GM19239 (cell line): ENCODE measurements at regions not wholly inside any gene's neighbourhood (a gene's known extent, or its start where the extent isn't known, plus 50 kb on each side); places are given as distances from the start of the nearest gene placed in this dataset.
A peak's percentile ranks its signal among the peaks of the same experiment; 100 is the strongest.

Experiments used
- DNase-seq: peaks from one replicate; pipeline ENCODE4 v3.0.0; 2011; ENCODE audit warnings: low spot score; ENCODE audit not compliant: insufficient read length
- FAIRE-seq: peaks from 2 replicates; lab custom pipeline; 2011; peaks lifted over from hg19 to GRCh38; lab: Jason Lieb, UNC

DNA sequence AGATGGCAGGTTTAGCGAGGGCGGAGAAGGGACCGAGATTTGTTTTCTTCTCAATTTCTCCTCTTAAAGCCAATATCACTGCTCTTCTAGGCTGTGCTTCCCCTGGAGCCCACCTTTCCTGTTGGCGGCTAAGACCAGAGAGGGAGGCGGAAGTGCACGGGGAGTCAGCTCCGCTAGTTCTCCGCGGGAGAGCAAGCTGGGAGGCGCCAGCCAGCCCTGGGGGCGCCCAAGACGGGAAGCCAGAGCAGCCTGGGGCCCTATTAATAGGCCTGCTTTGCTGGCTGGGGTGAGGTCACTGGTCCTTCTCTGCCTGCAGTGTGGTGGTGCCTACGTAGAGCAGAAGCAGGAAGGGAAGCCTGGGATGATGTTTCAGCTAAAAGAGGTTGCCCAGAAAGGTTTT, 61.6 kb downstream of the LSM5 start:
- no peak for FAIRE-seq
- no peak for DNase-seq

DNA sequence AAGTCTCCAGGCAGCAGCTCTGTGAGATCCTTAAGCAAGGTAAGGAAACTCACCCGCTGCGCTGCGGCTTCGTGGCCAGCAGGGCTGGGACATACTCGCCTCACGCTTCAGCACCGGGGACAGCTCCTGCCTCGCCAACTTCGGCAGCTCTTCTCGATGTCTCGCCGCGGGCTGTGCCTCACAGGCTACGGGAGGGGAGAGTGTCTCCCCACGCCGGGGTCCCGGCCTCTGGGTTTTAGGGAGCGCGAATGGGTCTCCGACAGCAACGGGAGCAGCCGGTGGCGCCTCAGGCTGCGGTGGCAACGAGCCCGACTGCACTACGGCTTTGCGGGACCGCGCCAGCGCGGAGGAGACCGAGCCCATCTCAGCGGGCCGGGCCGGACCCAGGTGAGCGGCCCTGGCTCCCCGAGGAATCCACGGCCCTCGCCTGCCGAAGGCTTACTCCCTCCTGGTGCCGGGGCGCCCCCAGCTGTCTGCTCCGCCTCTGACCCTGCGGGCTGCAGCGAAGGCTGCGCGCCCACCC, 62.4 kb downstream of the LSM5 start:
- DNase-seq = peak; percentile 45
- no peak for FAIRE-seq

GRCh38 chr7:32416846-32417245, 73.3 kb downstream of the LSM5 start:
- no peak for DNase-seq
- FAIRE-seq = no peak

DNA sequence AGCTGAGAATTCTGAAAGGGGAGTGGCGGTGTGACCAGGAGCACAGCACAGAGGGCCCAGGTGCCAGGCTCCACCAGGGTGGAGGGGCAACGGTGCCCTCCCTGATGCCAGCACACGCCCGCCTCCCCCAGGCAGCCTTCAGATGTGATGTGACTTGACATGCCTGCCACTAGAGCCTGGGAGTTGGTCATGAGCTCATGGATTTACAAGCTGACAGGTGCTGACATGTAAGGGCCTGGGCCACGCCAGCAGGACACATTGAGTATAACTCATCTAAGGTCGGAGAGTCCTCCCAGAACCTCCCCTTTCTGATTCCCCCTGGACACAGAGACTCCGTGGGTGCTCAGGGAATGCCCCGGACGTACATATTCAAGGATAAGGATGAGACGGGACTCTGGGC, 74.2 kb downstream of the LSM5 start:
- no peak for DNase-seq
- no peak for FAIRE-seq

DNA sequence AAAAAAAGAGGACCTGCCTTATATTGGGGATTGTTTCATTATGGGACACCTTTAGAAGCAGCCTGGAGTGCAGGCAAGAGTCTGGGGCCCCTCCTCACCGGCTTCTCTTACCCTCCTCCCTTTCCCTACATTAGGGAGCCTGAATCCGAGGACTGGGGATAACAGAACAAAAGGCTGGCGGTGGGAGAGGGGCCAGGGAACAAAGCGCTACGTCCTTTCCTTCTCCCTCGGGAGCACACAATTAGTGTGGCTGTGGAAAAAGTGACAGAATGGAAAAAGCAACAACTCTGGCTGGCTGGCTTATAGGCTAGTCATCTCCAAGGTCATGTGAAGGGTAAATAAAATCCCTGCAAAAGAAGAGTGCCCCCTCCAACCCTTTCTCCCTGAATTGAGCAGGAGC, 74.7 kb downstream of the LSM5 start:
- FAIRE-seq = no peak
- DNase-seq = no peak

DNA sequence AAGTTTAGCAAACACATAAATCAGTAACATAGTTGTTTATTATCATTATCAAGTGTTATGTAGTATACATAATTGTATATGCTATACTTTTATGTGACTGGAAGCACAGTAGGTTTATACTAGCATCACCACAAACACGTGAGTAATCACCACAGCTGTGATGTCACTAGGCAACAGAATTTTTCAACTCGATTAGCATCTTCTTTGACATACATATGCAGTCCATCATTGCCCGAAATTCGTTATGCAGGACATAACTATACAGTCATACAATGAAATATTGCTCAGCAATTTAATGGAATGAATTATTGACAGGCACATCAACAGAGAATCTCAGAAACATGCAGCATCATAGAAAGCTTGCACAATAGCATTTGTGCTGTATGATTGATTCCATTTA, 77.7 kb downstream of the LSM5 start:
- DNase-seq = no peak
- FAIRE-seq = no peak

- FAIRE-seq = no peak
Measured at GRCh38 chr7:32410545-32410944, 79.6 kb downstream of the LSM5 start.

DNA sequence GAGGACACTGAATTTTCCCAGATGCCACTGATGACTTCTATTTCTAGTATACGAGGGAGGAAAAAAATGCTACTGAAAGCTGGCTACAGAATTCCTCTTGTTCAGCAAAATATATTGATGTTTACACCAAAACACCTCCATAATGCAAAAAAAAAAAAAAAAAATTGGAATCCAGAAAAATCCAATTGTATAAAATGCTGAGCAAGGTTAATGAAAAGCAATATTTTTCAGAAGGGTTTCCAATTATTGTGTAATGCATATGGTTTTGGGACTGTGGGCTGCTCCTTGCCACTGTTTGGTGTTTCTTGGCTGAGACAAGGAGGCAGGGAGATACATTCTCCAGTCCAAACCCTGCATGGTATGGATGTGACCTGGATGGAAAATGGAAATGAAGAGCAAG, 83.8 kb downstream of the LSM5 start:
- FAIRE-seq (no peak), DNase-seq (no peak)

More at GRCh38 chr7:32410545-32410944, 79.6 kb downstream of the LSM5 start:
- no peak for DNase-seq

DNA sequence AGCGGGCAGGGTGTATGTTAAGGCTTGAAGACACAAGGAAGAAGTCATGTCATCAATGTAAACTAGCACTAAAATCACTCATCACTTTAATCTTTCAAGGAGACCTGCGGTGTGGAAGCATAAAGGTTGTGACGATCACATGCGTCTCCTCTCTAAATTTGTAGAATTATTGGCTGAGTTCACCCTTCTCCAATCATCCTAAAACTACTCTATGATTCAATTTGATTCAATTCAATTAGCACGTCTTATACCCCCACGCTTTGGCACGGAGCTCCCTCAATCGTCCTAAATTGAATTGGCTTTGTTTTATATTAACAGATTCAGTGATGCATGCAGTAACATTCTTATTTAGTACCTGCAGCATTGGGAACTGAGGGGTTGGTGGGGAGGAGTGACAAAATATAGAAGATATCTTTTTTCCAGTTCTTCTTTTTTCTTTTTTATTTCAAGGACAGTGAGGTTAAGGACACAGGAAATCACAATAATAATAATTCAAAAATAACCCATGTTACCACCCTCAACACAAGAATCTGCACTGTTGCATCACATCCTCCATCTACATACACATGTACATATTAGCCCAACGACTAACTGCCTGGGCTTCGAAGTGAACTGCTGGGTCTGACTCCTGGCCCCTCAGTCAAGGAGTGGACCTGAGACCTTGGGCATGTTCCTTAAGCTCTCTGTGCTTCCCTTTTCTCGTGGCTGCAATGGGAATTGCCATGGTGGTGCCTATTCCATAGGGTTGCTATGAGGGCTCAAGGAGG, 86.5 kb downstream of the LSM5 start:
- DNase-seq (no peak), FAIRE-seq (no peak)

GRCh38 chr7:32400676-32401075, 89.5 kb downstream of the LSM5 start:
- DNase-seq (no peak), FAIRE-seq (no peak)

- DNase-seq (no peak), FAIRE-seq (no peak)
Measured at GRCh38 chr7:32399311-32399710, 90.9 kb downstream of the LSM5 start.

GRCh38 chr7:32395168-32395567, 95.0 kb downstream of the LSM5 start:
- DNase-seq (no peak), FAIRE-seq (no peak)

DNA sequence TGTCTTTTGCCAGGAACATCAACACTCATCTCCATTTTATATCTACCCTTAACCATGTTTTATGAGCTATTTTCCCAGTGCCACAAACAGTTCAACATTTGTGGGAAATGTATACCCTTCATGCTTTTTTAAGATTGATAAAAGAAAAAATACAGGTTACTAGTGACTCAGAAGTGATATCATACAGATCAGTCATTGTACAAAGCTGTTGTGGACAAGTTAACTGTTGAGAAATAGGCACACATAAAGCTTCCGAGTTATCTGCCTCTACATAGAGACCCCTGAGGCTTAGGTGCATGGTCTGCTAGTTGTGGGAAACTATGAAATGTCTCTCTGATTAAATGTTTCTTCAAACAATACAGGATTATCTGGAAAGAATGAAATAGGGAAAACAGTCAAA, 96.3 kb downstream of the LSM5 start:
- no peak for DNase-seq

GRCh38 chr7:32390210-32390609, 100.0 kb downstream of the LSM5 start:
- DNase-seq (no peak), FAIRE-seq (no peak)

More for the DNA sequence above, 96.3 kb downstream of the LSM5 start:
- FAIRE-seq = no peak

DNA sequence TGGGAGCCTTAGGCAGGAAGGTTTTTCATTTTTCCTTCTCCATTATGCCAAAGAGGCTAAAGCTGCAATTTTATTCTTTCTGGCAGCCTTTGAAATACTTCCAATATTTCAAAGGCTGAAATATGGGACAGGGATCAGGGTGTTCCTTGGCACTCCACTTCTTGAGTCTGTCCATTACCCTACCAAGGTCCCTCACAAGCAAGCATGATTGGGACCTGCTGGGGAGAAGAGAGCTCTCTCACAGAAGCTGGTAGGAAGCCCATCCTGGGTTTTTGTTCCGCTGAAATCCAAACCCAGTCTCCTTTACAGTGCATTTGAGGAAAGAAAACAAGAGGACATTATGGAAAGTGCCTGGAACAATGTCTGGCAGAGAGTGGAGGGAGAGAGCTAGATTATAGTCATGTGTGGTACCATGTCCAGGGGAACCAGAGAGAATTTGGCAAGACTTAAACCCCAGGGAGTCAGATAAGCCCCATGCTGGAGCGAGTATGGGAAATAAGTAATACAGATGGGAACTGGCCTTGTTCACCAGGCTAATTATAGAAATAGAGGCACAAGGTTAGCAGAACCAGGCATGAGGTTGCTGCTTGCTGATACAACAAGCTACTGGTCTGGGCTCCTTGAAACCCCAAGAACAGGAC, 104.7 kb downstream of the LSM5 start:
- DNase-seq = no peak
- FAIRE-seq = no peak

DNA sequence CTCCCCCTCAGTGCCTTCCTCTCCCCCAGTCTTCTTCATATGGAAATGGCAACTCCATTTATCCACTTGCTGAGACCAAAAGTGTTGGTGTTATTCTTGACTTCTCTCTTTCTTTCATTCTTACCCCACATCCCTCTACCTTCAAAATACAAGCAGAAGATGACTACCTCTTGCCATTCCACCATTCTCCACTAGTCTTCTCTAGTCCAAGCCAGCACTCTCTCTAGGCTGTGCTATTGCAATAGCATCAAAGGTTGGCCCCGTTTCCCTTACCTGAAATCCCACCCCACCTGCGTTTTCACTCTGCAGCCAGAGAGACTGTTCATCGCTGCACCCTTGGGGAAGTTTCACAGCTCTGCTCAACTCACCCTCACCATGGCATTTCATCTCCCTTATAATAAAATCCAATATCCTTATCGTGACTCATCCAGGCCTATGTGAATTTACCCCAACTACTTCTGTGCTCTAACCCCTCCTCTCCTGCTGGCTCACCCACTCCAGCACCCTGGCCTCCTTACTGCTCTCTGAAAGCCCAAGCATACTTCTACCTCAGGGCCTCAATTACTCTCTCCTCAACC, 109.1 kb downstream of the LSM5 start:
- DNase-seq = no peak

DNA sequence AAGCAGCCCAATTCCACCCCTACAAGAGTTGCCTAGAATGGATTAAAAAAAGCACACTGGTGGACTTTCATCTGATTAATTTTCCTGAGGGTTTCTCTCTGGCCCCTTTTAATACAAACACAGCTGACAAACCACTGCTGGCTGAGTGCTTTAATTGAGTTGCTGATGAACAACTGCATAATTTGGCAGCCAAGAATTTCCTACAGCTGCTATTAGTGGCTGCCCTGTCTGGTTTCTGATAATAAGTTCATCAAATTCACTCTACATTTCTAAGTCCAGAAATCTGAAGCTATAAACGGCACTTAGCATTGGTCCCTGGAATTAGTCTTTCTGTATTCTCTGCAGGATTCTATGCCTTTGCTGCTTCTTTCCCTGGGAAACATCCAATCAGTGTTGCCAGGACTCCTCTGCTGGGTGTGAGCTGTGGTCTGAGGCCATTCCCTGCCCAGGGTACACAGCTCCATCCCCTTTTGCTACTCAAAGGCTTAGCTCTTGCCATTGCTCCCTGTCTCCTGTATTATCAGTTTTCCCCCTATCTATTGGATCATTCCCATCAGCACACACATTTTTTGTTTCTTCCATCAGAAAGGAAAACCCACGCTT, 110.6 kb downstream of the LSM5 start:
- FAIRE-seq (no peak), DNase-seq (no peak)

More for the DNA sequence above, 109.1 kb downstream of the LSM5 start:
- FAIRE-seq = no peak

DNA sequence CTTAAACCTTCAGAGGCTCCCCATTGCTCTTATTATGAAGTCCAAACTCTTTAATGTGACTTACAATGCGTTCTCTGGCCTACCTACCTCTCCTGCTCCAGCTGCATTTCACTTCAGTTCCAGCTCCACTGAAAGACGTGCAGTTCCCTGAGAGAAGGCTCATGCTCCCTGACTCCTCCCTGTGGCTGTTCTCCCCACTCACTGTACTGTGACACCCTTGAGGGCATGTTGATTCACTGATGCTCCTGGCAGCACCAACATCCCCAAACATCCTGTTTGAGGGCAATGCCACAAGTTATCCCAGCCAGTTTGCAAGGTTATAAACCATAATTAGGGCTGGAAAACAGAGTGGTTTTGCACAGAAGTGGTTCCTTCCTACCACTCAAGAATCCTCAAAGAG, 111.2 kb downstream of the LSM5 start:
- no peak for FAIRE-seq
- DNase-seq = no peak

GRCh38 chr7:32364581-32364980, 125.6 kb downstream of the LSM5 start:
- no peak for DNase-seq
- no peak for FAIRE-seq

GRCh38 chr7:32360127-32360526, 130.1 kb downstream of the LSM5 start:
- no peak for FAIRE-seq

More at GRCh38 chr7:32360127-32360526, 130.1 kb downstream of the LSM5 start:
- no peak for DNase-seq
